HepG2 (cell line): ENCODE measurements at regions not wholly inside any gene's neighbourhood (a gene's known extent, or its start where the extent isn't known, plus 50 kb on each side); places are given as distances from the start of the nearest gene placed in this dataset.

Experiments used
- ATAC-seq: fragments of 200-7000 bp; cut with Tn5 transposase; 3 replicates; pipeline ENCODE4 v1.9.1; 2020; ENCODE audit warnings: mild to moderate bottlenecking, moderate library complexity
- BruUV-seq: library from RNA; stranded (reverse); fragments of 400-500 nt; replicated peaks from 2 replicates; lab custom pipeline; 2021; lab: Mats Ljungman, UMichigan
- CTCF ChIA-PET: fragments of 300-600 bp; formaldehyde crosslinking; extraction: SDS; loops from one replicate; lab custom pipeline; 2021; ENCODE audit warnings: low total read pairs, inconsistent platforms, low intra/inter-chr PET ratio; lab: Yijun Ruan, JAX
- POLR2A ChIA-PET: fragments of 350-600 bp; sonication (Branson Sonifier 250); formaldehyde crosslinking; loops from one replicate; lab custom pipeline; 2020; ENCODE audit warnings: antibody characterized with exemption, inconsistent platforms; lab: Yijun Ruan, JAX
- DNase-seq: peaks from one replicate; pipeline ENCODE4 v3.0.0-alpha.2; 2015; ENCODE audit warnings: low spot score
- FAIRE-seq: peaks from 3 replicates; lab custom pipeline; 2011; peaks lifted over from hg19 to GRCh38; lab: Jason Lieb, UNC
- H2AFZ ChIP-seq: one replicate; pipeline ENCODE4 v1.6.1; 2011; ENCODE audit warnings: low read length, inconsistent platforms
- H3K27ac ChIP-seq: fragments of 300-600 bp; 3 replicates; pipeline ENCODE4 v1.8.0; 2011; ENCODE audit warnings: mixed run types, mild to moderate bottlenecking, mixed read lengths, low read length, inconsistent platforms; ENCODE audit not compliant: insufficient read depth; ENCODE audit errors: extremely low read length
- H3K27me3 ChIP-seq, 2 experiments: fragments of 200-600 bp in 1 of 2; 2 replicates in 1 of 2; 3 replicates in 1 of 2; pipeline versions ENCODE4 v1.6.0 to v1.8.0; 2011; ENCODE audit warnings: low read length in 2 of 2, mild to moderate bottlenecking in 2 of 2, moderate library complexity in 2 of 2, inconsistent platforms in 1 of 2; ENCODE audit not compliant: insufficient read depth in 2 of 2, control insufficient read depth in 1 of 2
- H3K36me3 ChIP-seq, 2 experiments: fragments of 200-600 bp in 1 of 2; replicated peaks in 1 of 2; 2 replicates in 1 of 2; 3 replicates in 1 of 2; pipeline versions ENCODE4 v1.5.1 to v1.8.0; 2011; ENCODE audit warnings: low read length in 2 of 2, inconsistent platforms in 1 of 2; ENCODE audit not compliant: insufficient read depth in 2 of 2, control insufficient read depth in 1 of 2
- H3K4me1 ChIP-seq: 2 replicates; pipeline ENCODE4 v1.5.1; 2012; ENCODE audit warnings: low read length, inconsistent platforms; ENCODE audit not compliant: insufficient read depth
- H3K4me2 ChIP-seq: 2 replicates; pipeline ENCODE4 v1.6.0; 2011; ENCODE audit warnings: low read depth, low read length, inconsistent platforms
- H3K4me3 ChIP-seq, 3 experiments: fragments of 200-600 bp in 1 of 3; sonication (generic), shearing (Covaris generic) in 1 of 3; replicated peaks in 1 of 3; 2 replicates each; pipeline ENCODE4 v1.5.1; 2011 to 2016; ENCODE audit warnings: low read length in 3 of 3, inconsistent platforms in 2 of 3, low read depth in 2 of 3, mild to moderate bottlenecking in 2 of 3, control low read depth in 1 of 3, mixed read lengths in 1 of 3; ENCODE audit not compliant: insufficient read depth in 1 of 3
- H3K79me2 ChIP-seq: one replicate; pipeline ENCODE4 v1.6.1; 2011; ENCODE audit warnings: low read length, inconsistent platforms; ENCODE audit not compliant: insufficient read depth
- H3K9ac ChIP-seq: 2 replicates; pipeline ENCODE4 v1.6.0; 2011; ENCODE audit warnings: mild to moderate bottlenecking, low read depth, low read length, inconsistent platforms; ENCODE audit not compliant: insufficient read depth
- H3K9me3 ChIP-seq: 2 replicates; pipeline ENCODE4 v1.5.1; 2012; ENCODE audit warnings: mild to moderate bottlenecking, low read length
- H4K20me1 ChIP-seq: 2 replicates; pipeline ENCODE4 v1.6.0; 2011; ENCODE audit warnings: inconsistent platforms, mild to moderate bottlenecking, low read length, moderate library complexity; ENCODE audit not compliant: insufficient read depth
- CEBPB ChIP-seq: IDR thresholded peaks from 2 replicates; pipeline ENCODE4 v1.6.1; 2011; ENCODE audit warnings: low read depth, low read length, improper control_type of control experiment, borderline replicate concordance
- HNRNPH1 ChIP-seq: fragments of 200-400 bp; formaldehyde crosslinking; optimal IDR thresholded peaks from 2 replicates; pipeline ENCODE3; 2017; ENCODE audit warnings: mild to moderate bottlenecking, low read depth, low read length
- KAT8 ChIP-seq: IDR thresholded peaks from 2 replicates; pipeline ENCODE4 v1.6.1; 2016; ENCODE audit warnings: missing genetic modification reagents, missing compliant biosample characterization
- NR2F1 ChIP-seq, 2 experiments: fragments of 450-650 bp in 1 of 2; formaldehyde crosslinking in 1 of 2; IDR thresholded peaks; 2 replicates each; pipeline versions ENCODE4 v1.5.0 to v1.6.1; 2016 to 2020; ENCODE audit warnings: mild to moderate bottlenecking in 1 of 2, missing compliant biosample characterization in 1 of 2, missing genetic modification reagents in 1 of 2, moderate library complexity in 1 of 2
- SMAD1 ChIP-seq: sonication (generic); formaldehyde crosslinking; IDR thresholded peaks from 2 replicates; pipeline ENCODE4 v1.4.0; 2020; ENCODE audit warnings: missing genetic modification reagents, low read depth, mild to moderate bottlenecking, borderline replicate concordance
- SNAPC5 ChIP-seq: sonication (generic); formaldehyde crosslinking; IDR thresholded peaks from 2 replicates; pipeline ENCODE4 v1.8.1; 2023; ENCODE audit warnings: mild to moderate bottlenecking, missing genetic modification reagents, borderline replicate concordance
- SSRP1 ChIP-seq: IDR thresholded peaks from 2 replicates; pipeline ENCODE4 v1.6.1; 2016; ENCODE audit warnings: control low read depth
- YY1 ChIP-seq: IDR thresholded peaks from 2 replicates; pipeline ENCODE4 v1.6.1; 2011; ENCODE audit warnings: low read length, low read depth, moderate library complexity, mild to moderate bottlenecking; ENCODE audit not compliant: insufficient read depth, insufficient replicate concordance
- ZBTB33 ChIP-seq: sonication (generic); formaldehyde crosslinking; IDR thresholded peaks from 2 replicates; pipeline ENCODE4 v1.4.0; 2020; ENCODE audit warnings: missing genetic modification reagents
- ZNF205 ChIP-seq: IDR thresholded peaks from 2 replicates; pipeline ENCODE4 v1.6.1; 2018; ENCODE audit warnings: missing biosample characterization, missing genetic modification reagents
- ZNF234 ChIP-seq: sonication (generic); formaldehyde crosslinking; conservative IDR thresholded peaks from 2 replicates; pipeline ENCODE4 v1.5.1; 2020; ENCODE audit warnings: mild to moderate bottlenecking, missing genetic modification reagents
- ZNF24 ChIP-seq: fragments of 450-650 bp; IDR thresholded peaks from 2 replicates; pipeline ENCODE4 v1.6.1; 2017; ENCODE audit warnings: antibody characterized with exemption, mild to moderate bottlenecking
- ZNF619 ChIP-seq: sonication (generic); formaldehyde crosslinking; IDR thresholded peaks from 2 replicates; pipeline ENCODE4 v1.4.0; 2020; ENCODE audit warnings: mild to moderate bottlenecking, missing genetic modification reagents
- ZNF777 ChIP-seq: sonication (generic); formaldehyde crosslinking; IDR thresholded peaks from 2 replicates; pipeline ENCODE4 v1.4.0; 2020; ENCODE audit warnings: missing genetic modification reagents
- WGBS: methylation state at CpG from one replicate; pipeline ENCODE4 v1.1.6; 2017; ENCODE audit warnings: low lambda C conversion rate; 5-methylcytosine and 5-hydroxymethylcytosine counted together
- in situ Hi-C: cut with HindIII; loops from 2 replicates; pipeline ENCODE4 v1.10.0; 2017; ENCODE audit warnings: low pct_unique_long_range_greater_than_20kb; ENCODE audit not compliant: extremely low pct_ligation_motif_present
- intact Hi-C: fragments of 100-400 bp; cut with micrococcal nuclease; formaldehyde crosslinking; loops from one replicate; pipeline ENCODE4 v1.10.0; 2022; ENCODE audit not compliant: unreplicated experiment

- Histone ChIP-seq H3K79me2 (no peaks in the 10 kb centered on the region), H3K4me1 (no peaks in the 10 kb centered on the region), H4K20me1 (no peaks in the 10 kb centered on the region), H3K27ac (no peak overlapping the region), H3K9me3 (no peaks in the 10 kb centered on the region), H3K4me2 (no peak overlapping the region), H3K36me3 (no peaks in the 10 kb centered on the region), H2AFZ (no peak overlapping the region), H3K9ac (no peak overlapping the region), H3K27me3 (no peaks in the 10 kb centered on the region), H3K4me3 (no peak overlapping the region)
- BruUV-seq, result no TSS peak
- DNase-seq, result no peak
- ATAC-seq, result no peak
- ChIA-PET CTCF (no interaction called here), POLR2A (no interaction called here)
- intact Hi-C loops, result no loop called here
- WGBS, result 0% methylated on average over 2 of the region's 2 CpGs
- in situ Hi-C loops, result no loop called here
- no peak for FAIRE-seq
- no peak for TF ChIP-seq HNRNPH1
- TF ChIP-seq ZNF777, result no peak
- TF ChIP-seq YY1, result no peak
- TF ChIP-seq CEBPB, result no peak
- TF ChIP-seq ZNF619, result no peak
- TF ChIP-seq SMAD1 (CRISPR knock-in tag), result no peak
- TF ChIP-seq ZNF205, result no peak
- TF ChIP-seq ZBTB33 (CRISPR knock-in tag), result no peak
- no peak for TF ChIP-seq NR2F1 (CRISPR knock-in tag; IDR thresholded peaks at IDR 0.05)
- TF ChIP-seq ZNF234, result no peak
- no peak for TF ChIP-seq SSRP1
- TF ChIP-seq ZNF24, result no peak
- no peak for TF ChIP-seq KAT8 (CRISPR knock-in tag)
- TF ChIP-seq SNAPC5 (CRISPR knock-in tag), result no peak
Observed at GRCh38 chr11:88038063-88038462, 137.2 kb downstream of the RAB38 start.
